Motor neuron (in vitro differentiated cells): ENCODE measurements at regions not wholly inside any gene's neighbourhood (a gene's known extent, or its start where the extent isn't known, plus 50 kb on each side); places are given as distances from the start of the nearest gene placed in this dataset.

Experiments used
- ATAC-seq, 8 experiments: fragments of 200-7000 bp; cut with Tn5 transposase; replicated peaks in 6 of 8; 2 replicates each; pipeline ENCODE4 v1.8.0; 2021; ENCODE audit warnings: mild to moderate bottlenecking in 8 of 8, moderate library complexity in 8 of 8
- H3K27ac ChIP-seq, 2 donors: fragments of 250-450 bp; sonication (Bioruptor Pico); 2 replicates each; pipeline ENCODE4 v1.9.0; 2021; ENCODE audit warnings: antibody characterized with exemption in 2 of 2, mild to moderate bottlenecking in 2 of 2, moderate library complexity in 1 of 2
- H3K4me1 ChIP-seq, 2 donors: fragments of 250-450 bp; sonication (Bioruptor Pico); replicated peaks in 1 of 2; 2 replicates each; pipeline ENCODE4 v1.6.1; 2021; ENCODE audit warnings: antibody characterized with exemption in 2 of 2, mild to moderate bottlenecking in 2 of 2, moderate library complexity in 1 of 2
- H3K4me3 ChIP-seq, 5 donors: fragments of 250-450 bp; sonication (Bioruptor Pico); 2 replicates each; pipeline ENCODE4 v1.9.0; 2021; ENCODE audit warnings: antibody characterized with exemption in 5 of 5, mild to moderate bottlenecking in 5 of 5, moderate library complexity in 4 of 5
- WGBS, 10 experiments: fragments of 450-650 bp; shearing (Covaris generic); methylation state at CpG; one replicate each; pipeline ENCODE4 v1.0.0; 2022; 5-methylcytosine and 5-hydroxymethylcytosine counted together
- in situ Hi-C, 9 experiments: fragments of 400-800 bp; cut with MboI; loops; one replicate each; pipeline ENCODE4 v1.15.0; 2021; ENCODE audit warnings: low sequenced_read_pairs in 9 of 9, low pct_unique_long_range_greater_than_20kb in 2 of 9; ENCODE audit not compliant: unreplicated experiment in 9 of 9

GRCh38 chr2:43107679-43108078, 118.7 kb downstream of the ZFP36L2 start:
- H3K4me1 ChIP-seq = peaks cover 13 to 29% of the 10 kb centered on the region in 2 donors
- 0 to 100% (median 72%) methylated on average over 1 to 2 of the region's 4 CpGs; no CpG with 5 or more reads in 3 of the 10 experiments for WGBS, 10 experiments
- peak in 2 of 8 experiments; percentile 18 to 21 for ATAC-seq
- no peak overlapping the region for H3K4me3 ChIP-seq
- no peak overlapping the region for H3K27ac ChIP-seq
- in situ Hi-C loops = no loop called here

GRCh38 chr2:43106559-43107527, 119.6 kb downstream of the ZFP36L2 start:
- 20 to 52% (median 40%) methylated on average over 1 to 6 of the region's 10 CpGs; no CpG with 5 or more reads in 5 of the 10 experiments for WGBS, 10 experiments
- H3K4me1 ChIP-seq = peaks cover 22 to 37% of the 10 kb centered on the region in 2 donors
- peak in 6 of 8 experiments; percentile 20 to 85 (median 66) for ATAC-seq
- H3K27ac ChIP-seq = no peak overlapping the region
- in situ Hi-C loops = no loop called here
- no peak overlapping the region for H3K4me3 ChIP-seq

- in situ Hi-C loops = no loop called here
- H3K4me3 ChIP-seq = no peak overlapping the region
- WGBS, 10 experiments = 100% methylated on average over 1 of the region's 4 CpGs; no CpG with 5 or more reads in 4 of the 10 experiments
- peaks cover 28 to 44% of the 10 kb centered on the region in 2 donors for H3K4me1 ChIP-seq
- no peak overlapping the region for H3K27ac ChIP-seq
- peak in 3 of 8 experiments; percentile 75 to 79 (median 78) for ATAC-seq
These were observed 120.5 kb downstream of the ZFP36L2 start for GRCh38 chr2:43105586-43106558.

GRCh38 chr2:43104763-43105162, 121.6 kb downstream of the ZFP36L2 start:
- no peak overlapping the region for H3K27ac ChIP-seq
- in situ Hi-C loops = no loop called here
- H3K4me1 ChIP-seq = peaks cover 29 to 36% of the 10 kb centered on the region in 2 donors
- H3K4me3 ChIP-seq = no peak overlapping the region
- 100% methylated on average over 1 of the region's 2 CpGs; no CpG with 5 or more reads in 9 of the 10 experiments for WGBS, 10 experiments
- ATAC-seq = no peak

- in situ Hi-C loops = no loop called here
- H3K4me3 ChIP-seq = no peak overlapping the region
- 94 to 100% (median 96%) methylated on average over 1 to 6 of the region's 6 CpGs; no CpG with 5 or more reads in 4 of the 10 experiments for WGBS, 10 experiments
- peaks cover 29 to 31% of the 10 kb centered on the region in 2 donors for H3K4me1 ChIP-seq
- no peak for ATAC-seq
- H3K27ac ChIP-seq = no peak overlapping the region
These were observed 122.3 kb downstream of the ZFP36L2 start for GRCh38 chr2:43104106-43104505.

- ATAC-seq = no peak
- no peak overlapping the region for H3K4me3 ChIP-seq
- peaks cover 29 to 30% of the 10 kb centered on the region in 2 donors for H3K4me1 ChIP-seq
- 33 to 96% (median 80%) methylated on average over 1 to 3 of the region's 3 CpGs for WGBS, 10 experiments
- no peak overlapping the region for H3K27ac ChIP-seq
- in situ Hi-C loops = no loop called here
These were observed 123.4 kb downstream of the ZFP36L2 start for GRCh38 chr2:43103093-43103404.

GRCh38 chr2:43102366-43103092, 123.9 kb downstream of the ZFP36L2 start:
- Histone ChIP-seq H3K4me3 (no peak overlapping the region), H3K27ac (peak overlapping the region; percentile 89 to 91), H3K4me1 (peaks cover 27% of the 10 kb centered on the region in 2 donors)
- 50 to 100% (median 74%) methylated on average over 1 to 4 of the region's 9 CpGs; no CpG with 5 or more reads in 2 of the 10 experiments for WGBS, 10 experiments
- no peak for ATAC-seq
- in situ Hi-C loops = no loop called here

- H3K27ac ChIP-seq = peak overlapping the region; percentile 89 to 91
- WGBS, 10 experiments = 37 to 100% (median 80%) methylated on average over 1 to 4 of the region's 7 CpGs; no CpG with 5 or more reads in 7 of the 10 experiments
- in situ Hi-C loops = no loop called here
- no peak overlapping the region for H3K4me3 ChIP-seq
- peaks cover 21% of the 10 kb centered on the region in 2 donors for H3K4me1 ChIP-seq
- no peak for ATAC-seq
These were observed 124.7 kb downstream of the ZFP36L2 start for GRCh38 chr2:43101751-43102150.

- in situ Hi-C loops = no loop called here
- Histone ChIP-seq H3K4me1 (peaks cover 16 to 21% of the 10 kb centered on the region in 2 donors), H3K4me3 (peak overlapping the region; percentile 0 to 28 (median 18)), H3K27ac (peak overlapping the region; percentile 89 to 91)
- WGBS, 10 experiments = 0 to 40% (median 11%) methylated on average over 1 to 10 of the region's 56 CpGs; no CpG with 5 or more reads in 6 of the 10 experiments
- ATAC-seq = peak; percentile 33 to 91 (median 90)
These were observed 125.3 kb downstream of the ZFP36L2 start for GRCh38 chr2:43100883-43101662.

- H3K4me3 ChIP-seq = peak overlapping the region in 4 of 5 donors; percentile 0 to 28 (median 14)
- in situ Hi-C loops = no loop called here
- H3K4me1 ChIP-seq = peaks cover 16 to 21% of the 10 kb centered on the region in 2 donors
- WGBS, 10 experiments = 9 to 100% (median 56%) methylated on average over 1 to 10 of the region's 21 CpGs; no CpG with 5 or more reads in 5 of the 10 experiments
- H3K27ac ChIP-seq = peak overlapping the region; percentile 89 to 91
- peak in 1 of 8 experiments; percentile 20 for ATAC-seq
These were observed 126.0 kb downstream of the ZFP36L2 start for GRCh38 chr2:43100362-43100882.

- ATAC-seq = no peak
- in situ Hi-C loops = no loop called here
- no peak overlapping the region for H3K27ac ChIP-seq
- peaks cover 16 to 21% of the 10 kb centered on the region in 2 donors for H3K4me1 ChIP-seq
- 80 to 100% (median 92%) methylated on average over 2 to 4 of the region's 4 CpGs; no CpG with 5 or more reads in 1 of the 10 experiments for WGBS, 10 experiments
- no peak overlapping the region for H3K4me3 ChIP-seq
These were observed 126.6 kb downstream of the ZFP36L2 start for GRCh38 chr2:43099797-43100196.
